ENCODE measurements at regions not wholly inside any gene's neighbourhood (a gene's known extent, or its start where the extent isn't known, plus 50 kb on each side); places are given as distances from the start of the nearest gene placed in this dataset.

DNA sequence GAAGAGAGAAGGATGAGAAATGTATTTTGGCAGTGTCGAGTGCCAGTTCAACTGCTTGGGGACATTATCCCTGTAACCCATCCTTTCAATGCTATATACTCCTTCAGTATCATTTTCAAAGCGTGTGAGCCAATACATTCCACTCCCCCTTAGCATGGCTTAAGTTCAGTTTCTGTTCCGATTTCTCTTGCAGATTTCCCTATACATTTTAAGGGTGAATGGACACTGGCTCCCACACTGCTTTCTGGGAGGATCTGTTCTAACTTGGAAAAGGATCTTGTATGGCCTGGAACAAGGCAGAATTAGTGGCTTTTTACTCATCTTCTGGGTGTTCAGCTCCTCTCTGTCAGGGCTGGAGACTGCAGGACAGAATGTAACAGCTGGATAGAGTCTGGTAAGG lies 333.8 kb downstream of the HAPSTR1 start (continued):
- TF ChIP-seq ZSCAN23 (tag by site-specific recombination; IDR thresholded peaks at IDR 0.05), result no peak
- TF ChIP-seq, protein P1, sequence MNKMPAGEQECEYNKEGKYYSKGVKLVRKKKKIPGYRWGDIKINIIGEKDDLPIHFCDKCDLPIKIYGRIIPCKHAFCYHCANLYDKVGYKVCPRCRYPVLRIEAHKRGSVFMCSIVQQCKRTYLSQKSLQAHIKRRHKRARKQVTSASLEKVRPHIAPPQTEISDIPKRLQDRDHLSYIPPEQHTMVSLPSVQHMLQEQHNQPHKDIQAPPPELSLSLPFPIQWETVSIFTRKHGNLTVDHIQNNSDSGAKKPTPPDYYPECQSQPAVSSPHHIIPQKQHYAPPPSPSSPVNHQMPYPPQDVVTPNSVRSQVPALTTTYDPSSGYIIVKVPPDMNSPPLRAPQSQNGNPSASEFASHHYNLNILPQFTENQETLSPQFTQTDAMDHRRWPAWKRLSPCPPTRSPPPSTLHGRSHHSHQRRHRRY (tag by site-specific recombination; IDR thresholded peaks at IDR 0.05), result no peak
- TF ChIP-seq ZNF558 (tag by site-specific recombination; IDR thresholded peaks at IDR 0.05), result no peak
- TF ChIP-seq, protein P2, sequence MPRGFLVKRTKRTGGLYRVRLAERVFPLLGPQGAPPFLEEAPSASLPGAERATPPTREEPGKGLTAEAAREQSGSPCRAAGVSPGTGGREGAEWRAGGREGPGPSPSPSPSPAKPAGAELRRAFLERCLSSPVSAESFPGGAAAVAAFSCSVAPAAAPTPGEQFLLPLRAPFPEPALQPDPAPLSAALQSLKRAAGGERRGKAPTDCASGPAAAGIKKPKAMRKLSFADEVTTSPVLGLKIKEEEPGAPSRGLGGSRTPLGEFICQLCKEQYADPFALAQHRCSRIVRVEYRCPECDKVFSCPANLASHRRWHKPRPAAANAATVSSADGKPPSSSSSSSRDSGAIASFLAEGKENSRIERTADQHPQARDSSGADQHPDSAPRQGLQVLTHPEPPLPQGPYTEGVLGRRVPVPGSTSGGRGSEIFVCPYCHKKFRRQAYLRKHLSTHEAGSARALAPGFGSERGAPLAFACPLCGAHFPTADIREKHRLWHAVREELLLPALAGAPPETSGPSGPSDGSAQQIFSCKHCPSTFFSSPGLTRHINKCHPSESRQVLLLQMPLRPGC (tag by site-specific recombination; IDR thresholded peaks at IDR 0.05), result no peak
- TF ChIP-seq ZXDB (tag by site-specific recombination; IDR thresholded peaks at IDR 0.05), result no peak
- TF ChIP-seq ZNF658 (tag by site-specific recombination; IDR thresholded peaks at IDR 0.05), result no peak
- no peak for TF ChIP-seq ZNF274 (IDR thresholded peaks at IDR 0.05; ENCODE audit: low read length)
- TF ChIP-seq ZNF274 (tag by site-specific recombination; IDR thresholded peaks at IDR 0.05; ENCODE audit: borderline replicate concordance), result no peak
- no peak for TF ChIP-seq GLIS2 (tag by site-specific recombination; IDR thresholded peaks at IDR 0.05)

DNA sequence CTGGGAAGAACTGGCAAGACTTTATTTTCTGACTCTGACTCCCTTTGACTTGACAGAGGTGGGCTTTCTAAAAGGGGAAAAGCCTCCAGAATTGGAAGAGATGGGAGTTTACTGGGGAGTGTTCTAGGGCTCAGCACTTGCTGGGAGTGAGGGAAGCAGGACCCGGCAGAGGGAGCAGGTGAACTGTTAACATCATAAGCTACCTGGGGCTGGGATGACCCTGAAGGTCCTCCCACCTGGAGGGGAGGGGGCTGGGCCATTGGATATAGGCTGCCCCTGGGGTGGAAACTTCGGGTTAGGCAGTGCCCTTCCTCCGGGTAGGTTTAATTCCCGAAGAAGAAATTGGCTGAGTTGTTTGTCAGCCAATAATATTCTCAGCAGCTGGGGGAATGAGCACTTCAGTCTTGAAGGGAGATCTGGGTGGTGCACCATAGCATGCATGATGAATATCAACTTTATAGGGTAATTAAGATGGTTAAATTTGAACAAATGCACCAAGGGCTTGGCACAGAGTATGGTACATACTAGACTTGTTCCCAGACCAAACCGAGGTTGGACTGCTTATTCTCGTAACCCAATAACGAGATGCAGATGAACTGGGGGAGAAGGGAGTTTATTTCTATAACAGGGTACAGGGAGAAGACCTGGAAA lies 337.0 kb downstream of the HAPSTR1 start:
- Histone ChIP-seq H3K4me1 (ENCODE audit: control insufficient read depth, insufficient read depth, low read length) (no peaks in the 10 kb centered on the region), H3K36me3 (ENCODE audit: control insufficient read depth in 2 of 2, insufficient read depth in 1 of 2, low read length in 2 of 2) (no peaks in the 10 kb centered on the region), H3K9me3 (ENCODE audit: control insufficient read depth, insufficient read depth, low read depth, low read length) (no peaks in the 10 kb centered on the region), H3K4me3 (ENCODE audit: low read depth, low read length) (no peak overlapping the region), H3K27ac (ENCODE audit: extremely low read depth, low read depth, low read length) (no peak overlapping the region)
- ChIA-PET CTCF (no interaction called here), POLR2A (no interaction called here)
- no peak for TF ChIP-seq ZNF404 (tag by site-specific recombination; IDR thresholded peaks at IDR 0.05)
- no peak for TF ChIP-seq ZNF324 (tag by site-specific recombination; IDR thresholded peaks at IDR 0.05)
- TF ChIP-seq, protein P3, sequence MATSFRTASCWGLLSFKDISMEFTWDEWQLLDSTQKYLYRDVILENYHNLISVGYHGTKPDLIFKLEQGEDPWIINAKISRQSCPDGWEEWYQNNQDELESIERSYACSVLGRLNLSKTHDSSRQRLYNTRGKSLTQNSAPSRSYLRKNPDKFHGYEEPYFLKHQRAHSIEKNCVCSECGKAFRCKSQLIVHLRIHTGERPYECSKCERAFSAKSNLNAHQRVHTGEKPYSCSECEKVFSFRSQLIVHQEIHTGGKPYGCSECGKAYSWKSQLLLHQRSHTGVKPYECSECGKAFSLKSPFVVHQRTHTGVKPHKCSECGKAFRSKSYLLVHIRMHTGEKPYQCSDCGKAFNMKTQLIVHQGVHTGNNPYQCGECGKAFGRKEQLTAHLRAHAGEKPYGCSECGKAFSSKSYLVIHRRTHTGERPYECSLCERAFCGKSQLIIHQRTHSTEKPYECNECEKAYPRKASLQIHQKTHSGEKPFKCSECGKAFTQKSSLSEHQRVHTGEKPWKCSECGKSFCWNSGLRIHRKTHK (tag by site-specific recombination; IDR thresholded peaks at IDR 0.05), result no peak
- TF ChIP-seq BCL11B (tag by site-specific recombination; IDR thresholded peaks at IDR 0.05; ENCODE audit: low read depth), result no peak
- TF ChIP-seq ZNF202 (tag by site-specific recombination; IDR thresholded peaks at IDR 0.05; ENCODE audit: borderline replicate concordance), result no peak
- TF ChIP-seq ZBTB8A (tag by site-specific recombination; IDR thresholded peaks at IDR 0.05), result no peak
- no peak for TF ChIP-seq ZIC2 (tag by site-specific recombination; IDR thresholded peaks at IDR 0.05)

DNA sequence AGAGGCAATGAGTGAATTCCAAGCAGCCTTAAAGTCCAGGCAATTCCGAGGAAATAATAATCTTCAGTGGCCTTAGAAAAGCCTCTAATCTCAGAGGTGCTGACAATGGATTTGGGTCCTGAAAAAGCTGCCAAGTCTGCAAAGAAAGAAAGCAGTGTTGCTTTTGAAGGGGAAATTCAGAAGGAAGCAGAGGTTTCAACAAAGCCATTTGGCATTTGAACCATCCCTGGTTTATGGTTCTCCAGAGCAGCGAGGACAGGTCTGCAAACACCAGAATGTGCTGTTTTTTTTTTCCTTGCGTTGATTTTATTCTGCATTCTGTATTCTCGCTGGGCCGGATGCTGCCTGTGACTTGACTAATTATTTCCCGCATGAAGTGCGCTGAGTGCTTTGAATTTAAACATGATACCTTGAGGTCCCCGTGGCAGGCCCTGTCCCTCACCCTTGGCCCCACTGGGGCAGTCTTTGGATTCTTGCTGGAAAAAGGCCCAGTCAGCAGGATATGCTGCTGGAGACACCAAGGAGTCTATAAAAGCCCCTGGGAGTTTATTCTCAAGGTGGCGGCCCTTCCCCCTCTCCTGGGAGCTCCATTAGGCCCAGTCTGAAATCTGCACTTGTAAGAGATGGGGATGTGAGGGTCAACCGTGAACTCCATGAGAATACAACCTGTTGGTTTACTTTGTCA lies 338.3 kb downstream of the HAPSTR1 start:
- Histone ChIP-seq H3K4me1 (ENCODE audit: control insufficient read depth, insufficient read depth, low read length) (no peaks in the 10 kb centered on the region), H3K27ac (ENCODE audit: extremely low read depth, low read depth, low read length) (no peak overlapping the region), H3K36me3 (ENCODE audit: control insufficient read depth in 2 of 2, insufficient read depth in 1 of 2, low read length in 2 of 2) (no peaks in the 10 kb centered on the region), H3K4me3 (ENCODE audit: low read depth, low read length) (no peak overlapping the region), H3K9me3 (ENCODE audit: control insufficient read depth, insufficient read depth, low read depth, low read length) (no peaks in the 10 kb centered on the region)
- ChIA-PET POLR2A (no interaction called here), CTCF (interaction anchor here (0.5 kb wide), 1 partner anchor 291 kb away, joined by 3 read pairs; no protein-coding TSS in a partner anchor)
- TF ChIP-seq, protein P4, sequence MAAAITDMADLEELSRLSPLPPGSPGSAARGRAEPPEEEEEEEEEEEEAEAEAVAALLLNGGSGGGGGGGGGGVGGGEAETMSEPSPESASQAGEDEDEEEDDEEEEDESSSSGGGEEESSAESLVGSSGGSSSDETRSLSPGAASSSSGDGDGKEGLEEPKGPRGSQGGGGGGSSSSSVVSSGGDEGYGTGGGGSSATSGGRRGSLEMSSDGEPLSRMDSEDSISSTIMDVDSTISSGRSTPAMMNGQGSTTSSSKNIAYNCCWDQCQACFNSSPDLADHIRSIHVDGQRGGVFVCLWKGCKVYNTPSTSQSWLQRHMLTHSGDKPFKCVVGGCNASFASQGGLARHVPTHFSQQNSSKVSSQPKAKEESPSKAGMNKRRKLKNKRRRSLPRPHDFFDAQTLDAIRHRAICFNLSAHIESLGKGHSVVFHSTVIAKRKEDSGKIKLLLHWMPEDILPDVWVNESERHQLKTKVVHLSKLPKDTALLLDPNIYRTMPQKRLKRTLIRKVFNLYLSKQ (tag by site-specific recombination; IDR thresholded peaks at IDR 0.05; ENCODE audit: borderline replicate concordance), result no peak
- TF ChIP-seq, protein P5, sequence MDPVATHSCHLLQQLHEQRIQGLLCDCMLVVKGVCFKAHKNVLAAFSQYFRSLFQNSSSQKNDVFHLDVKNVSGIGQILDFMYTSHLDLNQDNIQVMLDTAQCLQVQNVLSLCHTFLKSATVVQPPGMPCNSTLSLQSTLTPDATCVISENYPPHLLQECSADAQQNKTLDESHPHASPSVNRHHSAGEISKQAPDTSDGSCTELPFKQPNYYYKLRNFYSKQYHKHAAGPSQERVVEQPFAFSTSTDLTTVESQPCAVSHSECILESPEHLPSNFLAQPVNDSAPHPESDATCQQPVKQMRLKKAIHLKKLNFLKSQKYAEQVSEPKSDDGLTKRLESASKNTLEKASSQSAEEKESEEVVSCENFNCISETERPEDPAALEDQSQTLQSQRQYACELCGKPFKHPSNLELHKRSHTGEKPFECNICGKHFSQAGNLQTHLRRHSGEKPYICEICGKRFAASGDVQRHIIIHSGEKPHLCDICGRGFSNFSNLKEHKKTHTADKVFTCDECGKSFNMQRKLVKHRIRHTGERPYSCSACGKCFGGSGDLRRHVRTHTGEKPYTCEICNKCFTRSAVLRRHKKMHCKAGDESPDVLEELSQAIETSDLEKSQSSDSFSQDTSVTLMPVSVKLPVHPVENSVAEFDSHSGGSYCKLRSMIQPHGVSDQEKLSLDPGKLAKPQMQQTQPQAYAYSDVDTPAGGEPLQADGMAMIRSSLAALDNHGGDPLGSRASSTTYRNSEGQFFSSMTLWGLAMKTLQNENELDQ (tag by site-specific recombination; IDR thresholded peaks at IDR 0.05; ENCODE audit: low read depth), result no peak
- no peak for TF ChIP-seq RBAK (tag by site-specific recombination; IDR thresholded peaks at IDR 0.05)
- no peak for TF ChIP-seq KLF9 (tag by site-specific recombination; IDR thresholded peaks at IDR 0.05; ENCODE audit: low read depth)
- no peak for TF ChIP-seq ZNF521 (tag by site-specific recombination; IDR thresholded peaks at IDR 0.05)
- TF ChIP-seq ZNF350 (tag by site-specific recombination; IDR thresholded peaks at IDR 0.05), result no peak
- no peak for TF ChIP-seq ZNF837 (tag by site-specific recombination; IDR thresholded peaks at IDR 0.05)
- no peak for TF ChIP-seq KLF8 (tag by site-specific recombination; IDR thresholded peaks at IDR 0.05)
- TF ChIP-seq ZNF555 (tag by site-specific recombination; conservative IDR thresholded peaks at IDR 0.05), result no peak
